GM23338 (cell line): ENCODE measurements at regions not wholly inside any gene's neighbourhood (a gene's known extent, or its start where the extent isn't known, plus 50 kb on each side); places are given as distances from the start of the nearest gene placed in this dataset.

Source experiments
- ATAC-seq: fragments of 200-7000 bp; cut with Tn5 transposase; 3 replicates; pipeline ENCODE4 v1.9.1; 2020
- DNase-seq: peaks from one replicate; pipeline ENCODE4 v3.0.0-alpha.2; 2015; ENCODE audit warnings: low spot score
- H2AFZ ChIP-seq: fragments of 200-600 bp; sonication (generic); 2 replicates; pipeline ENCODE4 v1.8.0; 2016; ENCODE audit warnings: antibody characterized with exemption, mild to moderate bottlenecking, moderate library complexity
- H3F3A ChIP-seq: fragments of 200-600 bp; sonication (generic); replicated peaks from 2 replicates; pipeline ENCODE4 v1.8.0; 2017; ENCODE audit warnings: antibody characterized with exemption, mixed run types, low read depth
- H3K27ac ChIP-seq: fragments of 200-600 bp; sonication (generic); 2 replicates; pipeline ENCODE4 v1.6.1; 2016; ENCODE audit warnings: low read depth
- H3K27me3 ChIP-seq: fragments of 200-600 bp; sonication (generic); 2 replicates; pipeline ENCODE4 v1.8.0; 2016; ENCODE audit warnings: mild to moderate bottlenecking, mixed run types, moderate library complexity; ENCODE audit not compliant: insufficient read depth
- H3K36me3 ChIP-seq: fragments of 200-600 bp; sonication (generic); 2 replicates; pipeline ENCODE4 v1.8.0; 2016; ENCODE audit warnings: mild to moderate bottlenecking; ENCODE audit not compliant: insufficient read depth
- H3K4me1 ChIP-seq: fragments of 200-600 bp; sonication (generic); 2 replicates; pipeline ENCODE4 v1.8.0; 2016; ENCODE audit warnings: mild to moderate bottlenecking, moderate library complexity; ENCODE audit not compliant: insufficient read depth
- H3K4me2 ChIP-seq: fragments of 200-600 bp; sonication (generic); 2 replicates; pipeline ENCODE4 v1.7.1; 2017; ENCODE audit warnings: mixed run types
- H3K4me3 ChIP-seq: fragments of 200-600 bp; sonication (generic); 2 replicates; pipeline ENCODE4 v1.6.1; 2016; ENCODE audit warnings: mixed run types
- H3K79me2 ChIP-seq: fragments of 200-600 bp; sonication (generic); replicated peaks from 2 replicates; pipeline ENCODE4 v1.8.0; 2017; ENCODE audit warnings: mild to moderate bottlenecking; ENCODE audit not compliant: insufficient read depth
- H3K9me2 ChIP-seq: fragments of 200-600 bp; sonication (generic); 2 replicates; pipeline ENCODE4 v1.8.0; 2017; ENCODE audit not compliant: insufficient read depth
- H4K20me1 ChIP-seq: fragments of 200-600 bp; sonication (generic); replicated peaks from 2 replicates; pipeline ENCODE4 v1.8.0; 2017; ENCODE audit warnings: mild to moderate bottlenecking; ENCODE audit not compliant: insufficient read depth
- H3K27ac Mint-ChIP-seq: 2 replicates; pipeline ENCODE4 v1.8.0; 2020; ENCODE audit warnings: inconsistent platforms, mild to moderate bottlenecking, moderate library complexity, mixed read lengths
- H3K27me3 Mint-ChIP-seq: 3 replicates; pipeline ENCODE4 v1.8.0; 2022; ENCODE audit warnings: low read depth, mild to moderate bottlenecking, moderate library complexity, mixed read lengths, inconsistent platforms; ENCODE audit not compliant: insufficient read depth, poor library complexity
- H3K36me3 Mint-ChIP-seq: 3 replicates; pipeline ENCODE4 v1.8.0; 2021; ENCODE audit warnings: low read depth, mild to moderate bottlenecking, inconsistent platforms, moderate library complexity, mixed read lengths
- H3K4me1 Mint-ChIP-seq: 3 replicates; pipeline ENCODE4 v1.8.0; 2020; ENCODE audit warnings: mild to moderate bottlenecking, inconsistent platforms, mixed read lengths
- H3K4me3 Mint-ChIP-seq: 3 replicates; pipeline ENCODE4 v1.8.0; 2021; ENCODE audit warnings: moderate library complexity, mild to moderate bottlenecking, inconsistent platforms, mixed read lengths
- H3K9me3 Mint-ChIP-seq: 3 replicates; pipeline ENCODE4 v1.8.0; 2020; ENCODE audit warnings: moderate library complexity, mild to moderate bottlenecking, inconsistent platforms, mixed read lengths
- CREB1 ChIP-seq: fragments of 250-450 bp; sonication (Bioruptor Pico); IDR thresholded peaks from 2 replicates; pipeline ENCODE4 v1.5.0; 2020; ENCODE audit warnings: low read depth, mild to moderate bottlenecking, moderate library complexity
- CTCF ChIP-seq, 2 experiments: fragments of 200-600 bp in 1 of 2; sonication (generic) in 1 of 2; conservative IDR thresholded peaks; 2 replicates each; pipeline versions ENCODE4 v1.5.1 to v1.6.1; 2016 to 2017; ENCODE audit warnings: antibody characterized with exemption in 2 of 2, low read depth in 2 of 2, mild to moderate bottlenecking in 2 of 2, moderate library complexity in 1 of 2
- EZH2 ChIP-seq: fragments of 200-600 bp; sonication (generic); IDR thresholded peaks from one replicate; pipeline ENCODE4 v1.8.0; 2017; ENCODE audit warnings: antibody characterized with exemption, mild to moderate bottlenecking, low read depth; ENCODE audit not compliant: unreplicated experiment
- EZH2phosphoT487 ChIP-seq: fragments of 200-600 bp; sonication (generic); IDR thresholded peaks from one replicate; pipeline ENCODE4 v1.8.1; 2018; ENCODE audit warnings: antibody characterized with exemption; ENCODE audit not compliant: unreplicated experiment
- JUNB ChIP-seq: IDR thresholded peaks from one replicate; pipeline ENCODE4 v1.6.1; 2016; ENCODE audit warnings: antibody characterized with exemption; ENCODE audit not compliant: unreplicated experiment
- NANOG ChIP-seq: IDR thresholded peaks from 2 replicates; pipeline ENCODE4 v1.6.1; 2016; ENCODE audit warnings: antibody characterized with exemption, borderline replicate concordance
- POLR2AphosphoS5 ChIP-seq: IDR thresholded peaks from 2 replicates; pipeline ENCODE4 v1.6.1; 2016; ENCODE audit warnings: antibody characterized with exemption, low read depth
- STAT1 ChIP-seq: IDR thresholded peaks from one replicate; pipeline ENCODE4 v1.6.1; 2016; ENCODE audit warnings: antibody characterized with exemption; ENCODE audit not compliant: unreplicated experiment
- ZNF114 ChIP-seq: fragments of 250-450 bp; sonication (Bioruptor Pico); IDR thresholded peaks from 2 replicates; pipeline ENCODE4 v1.5.0; 2020; ENCODE audit warnings: mild to moderate bottlenecking, moderate library complexity
- ZNF331 ChIP-seq: fragments of 250-450 bp; sonication (Bioruptor Pico); IDR thresholded peaks from 2 replicates; pipeline ENCODE4 v1.5.0; 2020; ENCODE audit warnings: low read depth, mild to moderate bottlenecking, moderate library complexity
- ZNF462 ChIP-seq: fragments of 250-450 bp; sonication (Bioruptor Pico); IDR thresholded peaks from 2 replicates; pipeline ENCODE4 v1.5.0; 2020; ENCODE audit warnings: mild to moderate bottlenecking, moderate library complexity
- TF ChIP-seq, protein P1 (sequence below): IDR thresholded peaks from 2 replicates; pipeline ENCODE4 v1.6.1; 2016; ENCODE audit warnings: antibody characterized with exemption
- TF ChIP-seq, protein P2 (sequence below): IDR thresholded peaks from one replicate; pipeline ENCODE4 v1.6.1; 2018; ENCODE audit warnings: antibody characterized with exemption; ENCODE audit not compliant: unreplicated experiment

- Mint-ChIP-seq H3K4me1 (peaks cover 3% of the 10 kb centered on the region; the same call in 2 of the 3 replicates), H3K27me3 (no peaks in the 10 kb centered on the region)
Measured at GRCh38 chr2:59589881-59590280, 963.6 kb downstream of the BCL11A start.

More at GRCh38 chr2:59589881-59590280, 963.6 kb downstream of the BCL11A start:
- 0 out of 2 replicates have a peak, but pooled peaks cover under 1% of the 10 kb centered on the region for H3K9me2 ChIP-seq
- Mint-ChIP-seq H3K9me3 (no peaks in the 10 kb centered on the region), H3K36me3 (no peaks in the 10 kb centered on the region), H3K27ac (no peak overlapping the region), H3K4me3 (no peak overlapping the region)
- H3K4me2 ChIP-seq, result no peak overlapping the region
- no peak overlapping the region for H2AFZ ChIP-seq
- H3K27me3 ChIP-seq, result no peaks in the 10 kb centered on the region
- no peak for ATAC-seq
- no peak overlapping the region for H3K4me3 ChIP-seq
- TF ChIP-seq, protein P1, sequence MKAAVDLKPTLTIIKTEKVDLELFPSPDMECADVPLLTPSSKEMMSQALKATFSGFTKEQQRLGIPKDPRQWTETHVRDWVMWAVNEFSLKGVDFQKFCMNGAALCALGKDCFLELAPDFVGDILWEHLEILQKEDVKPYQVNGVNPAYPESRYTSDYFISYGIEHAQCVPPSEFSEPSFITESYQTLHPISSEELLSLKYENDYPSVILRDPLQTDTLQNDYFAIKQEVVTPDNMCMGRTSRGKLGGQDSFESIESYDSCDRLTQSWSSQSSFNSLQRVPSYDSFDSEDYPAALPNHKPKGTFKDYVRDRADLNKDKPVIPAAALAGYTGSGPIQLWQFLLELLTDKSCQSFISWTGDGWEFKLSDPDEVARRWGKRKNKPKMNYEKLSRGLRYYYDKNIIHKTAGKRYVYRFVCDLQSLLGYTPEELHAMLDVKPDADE, result no peak
- TF ChIP-seq ZNF331 (CRISPR knock-in tag), result no peak
- TF ChIP-seq ZNF462 (CRISPR knock-in tag), result no peak
- no peak for TF ChIP-seq ZNF114 (CRISPR knock-in tag)
- no peak for TF ChIP-seq STAT1
- TF ChIP-seq CTCF (conservative IDR thresholded peaks at IDR 0.05; ENCODE audit: low read depth in 2 of 2), result no peak
- TF ChIP-seq NANOG, result no peak
- no peak for TF ChIP-seq CREB1 (CRISPR knock-in tag)
- no peak for TF ChIP-seq JUNB
- no peak for TF ChIP-seq POLR2AphosphoS5
- TF ChIP-seq, protein P2, sequence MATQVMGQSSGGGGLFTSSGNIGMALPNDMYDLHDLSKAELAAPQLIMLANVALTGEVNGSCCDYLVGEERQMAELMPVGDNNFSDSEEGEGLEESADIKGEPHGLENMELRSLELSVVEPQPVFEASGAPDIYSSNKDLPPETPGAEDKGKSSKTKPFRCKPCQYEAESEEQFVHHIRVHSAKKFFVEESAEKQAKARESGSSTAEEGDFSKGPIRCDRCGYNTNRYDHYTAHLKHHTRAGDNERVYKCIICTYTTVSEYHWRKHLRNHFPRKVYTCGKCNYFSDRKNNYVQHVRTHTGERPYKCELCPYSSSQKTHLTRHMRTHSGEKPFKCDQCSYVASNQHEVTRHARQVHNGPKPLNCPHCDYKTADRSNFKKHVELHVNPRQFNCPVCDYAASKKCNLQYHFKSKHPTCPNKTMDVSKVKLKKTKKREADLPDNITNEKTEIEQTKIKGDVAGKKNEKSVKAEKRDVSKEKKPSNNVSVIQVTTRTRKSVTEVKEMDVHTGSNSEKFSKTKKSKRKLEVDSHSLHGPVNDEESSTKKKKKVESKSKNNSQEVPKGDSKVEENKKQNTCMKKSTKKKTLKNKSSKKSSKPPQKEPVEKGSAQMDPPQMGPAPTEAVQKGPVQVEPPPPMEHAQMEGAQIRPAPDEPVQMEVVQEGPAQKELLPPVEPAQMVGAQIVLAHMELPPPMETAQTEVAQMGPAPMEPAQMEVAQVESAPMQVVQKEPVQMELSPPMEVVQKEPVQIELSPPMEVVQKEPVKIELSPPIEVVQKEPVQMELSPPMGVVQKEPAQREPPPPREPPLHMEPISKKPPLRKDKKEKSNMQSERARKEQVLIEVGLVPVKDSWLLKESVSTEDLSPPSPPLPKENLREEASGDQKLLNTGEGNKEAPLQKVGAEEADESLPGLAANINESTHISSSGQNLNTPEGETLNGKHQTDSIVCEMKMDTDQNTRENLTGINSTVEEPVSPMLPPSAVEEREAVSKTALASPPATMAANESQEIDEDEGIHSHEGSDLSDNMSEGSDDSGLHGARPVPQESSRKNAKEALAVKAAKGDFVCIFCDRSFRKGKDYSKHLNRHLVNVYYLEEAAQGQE, result no peak
- TF ChIP-seq EZH2, result no peak
- TF ChIP-seq EZH2phosphoT487, result no peak
- no peaks in the 10 kb centered on the region for H3F3A ChIP-seq
- H3K27ac ChIP-seq, result no peak overlapping the region
- H4K20me1 ChIP-seq, result no peaks in the 10 kb centered on the region; the same call in 1 of the 2 replicates
- no peak for DNase-seq
- H3K36me3 ChIP-seq, result no peaks in the 10 kb centered on the region
- H3K4me1 ChIP-seq, result no peaks in the 10 kb centered on the region
- no peaks in the 10 kb centered on the region for H3K79me2 ChIP-seq
